ENCODE measurements at regions not wholly inside any gene's neighbourhood (a gene's known extent, or its start where the extent isn't known, plus 50 kb on each side); places are given as distances from the start of the nearest gene placed in this dataset.

GRCh38 chr10:128338951-128339350 lies 212.7 kb upstream of the MKI67 start:
- no peak for DNase-seq
- no peaks in the 10 kb centered on the region for H3K9me3 ChIP-seq
- ATAC-seq = no peak
- no peaks in the 10 kb centered on the region for H3K27me3 ChIP-seq
- no peaks in the 10 kb centered on the region for H3K4me1 ChIP-seq
- no peak for TF ChIP-seq CTCF (IDR thresholded peaks at IDR 0.05)
- H3K36me3 ChIP-seq = no peaks in the 10 kb centered on the region
- H3K27ac ChIP-seq = no peak overlapping the region
- no peak overlapping the region for H3K4me3 ChIP-seq
- intact Hi-C loops (cut with DNase I) = no loop called here

GRCh38 chr10:128339753-128340152 lies 213.5 kb upstream of the MKI67 start:
- DNase-seq = no peak

GRCh38 chr10:128345353-128345752 lies 219.1 kb upstream of the MKI67 start:
- DNase-seq (no peak), ATAC-seq (no peak)
- no peak for TF ChIP-seq CTCF (IDR thresholded peaks at IDR 0.05)
- no peak overlapping the region for H3K4me3 ChIP-seq
- H3K36me3 ChIP-seq = no peaks in the 10 kb centered on the region
- no peaks in the 10 kb centered on the region for H3K27me3 ChIP-seq
- intact Hi-C loops (cut with DNase I) = no loop called here
- no peak overlapping the region for H3K27ac ChIP-seq
- H3K9me3 ChIP-seq = no peaks in the 10 kb centered on the region
- no peaks in the 10 kb centered on the region for H3K4me1 ChIP-seq

More at GRCh38 chr10:128339753-128340152, 213.5 kb upstream of the MKI67 start:
- Histone ChIP-seq H3K9me3 (no peaks in the 10 kb centered on the region), H3K4me3 (no peak overlapping the region), H3K27me3 (no peaks in the 10 kb centered on the region), H3K4me1 (no peaks in the 10 kb centered on the region), H3K36me3 (no peaks in the 10 kb centered on the region), H3K27ac (no peak overlapping the region)
- TF ChIP-seq CTCF (IDR thresholded peaks at IDR 0.05) = no peak
- intact Hi-C loops (cut with DNase I) = no loop called here
- no peak for ATAC-seq

GRCh38 chr10:128360783-128361182 lies 234.6 kb upstream of the MKI67 start:
- no peaks in the 10 kb centered on the region for H3K27me3 ChIP-seq
- ATAC-seq (peak; percentile 16), DNase-seq (no peak)
- intact Hi-C loops (cut with DNase I) = no loop called here
- TF ChIP-seq CTCF (IDR thresholded peaks at IDR 0.05) = no peak
- no peaks in the 10 kb centered on the region for H3K9me3 ChIP-seq
- no peak overlapping the region for H3K4me3 ChIP-seq
- no peak overlapping the region for H3K27ac ChIP-seq
- no peaks in the 10 kb centered on the region for H3K36me3 ChIP-seq
- H3K4me1 ChIP-seq = no peaks in the 10 kb centered on the region

GRCh38 chr10:128361487-128361886 lies 235.3 kb upstream of the MKI67 start:
- H3K4me1 ChIP-seq = no peaks in the 10 kb centered on the region
- no peak for TF ChIP-seq CTCF (IDR thresholded peaks at IDR 0.05)
- no peak overlapping the region for H3K27ac ChIP-seq
- no peaks in the 10 kb centered on the region for H3K27me3 ChIP-seq
- H3K9me3 ChIP-seq = no peaks in the 10 kb centered on the region
- intact Hi-C loops (cut with DNase I) = no loop called here
- ATAC-seq = no peak
- no peaks in the 10 kb centered on the region for H3K36me3 ChIP-seq
- no peak overlapping the region for H3K4me3 ChIP-seq
- no peak for DNase-seq

- H3K4me3 ChIP-seq = no peak overlapping the region
- H3K4me1 ChIP-seq = no peaks in the 10 kb centered on the region
- intact Hi-C loops (cut with DNase I) = no loop called here
- no peak for ATAC-seq
- no peak overlapping the region for H3K27ac ChIP-seq
- no peaks in the 10 kb centered on the region for H3K9me3 ChIP-seq
- no peak for DNase-seq
- H3K27me3 ChIP-seq = no peaks in the 10 kb centered on the region
- no peak for TF ChIP-seq CTCF (IDR thresholded peaks at IDR 0.05)
- H3K36me3 ChIP-seq = no peaks in the 10 kb centered on the region
These were observed 236.3 kb upstream of the MKI67 start for GRCh38 chr10:128362514-128362913.
